ENCODE measurements at regions not wholly inside any gene's neighbourhood (a gene's known extent, or its start where the extent isn't known, plus 50 kb on each side); places are given as distances from the start of the nearest gene placed in this dataset.

- Histone ChIP-seq H3K79me2 (ENCODE audit: insufficient read depth, low read length) (no peaks in the 10 kb centered on the region), H2BK15ac (ENCODE audit: low read depth, low read length) (no peak overlapping the region), H3K27me3 (ENCODE audit: insufficient read depth, low read length) (no peaks in the 10 kb centered on the region), H3K23ac (ENCODE audit: insufficient read length, low read depth, low read length) (no peak overlapping the region), H2BK20ac (ENCODE audit: low read depth, low read length, poor library complexity, severe bottlenecking) (no peak overlapping the region), H3K4me1 (ENCODE audit: insufficient read depth, low read length) (no peaks in the 10 kb centered on the region; the same call in 1 of the 2 replicates), H2BK5ac (ENCODE audit: insufficient read length, low read length) (no peak overlapping the region), H3T11ph (ENCODE audit: low read length) (no peak overlapping the region), H3K14ac (ENCODE audit: insufficient read depth, low read length) (no peak overlapping the region), H3K9ac (ENCODE audit: extremely low read depth, insufficient read length, low read length) (no peak overlapping the region), H3K4me2 (ENCODE audit: insufficient read depth, insufficient read length, low read length) (no peak overlapping the region), H3K9me3 (ENCODE audit: control insufficient read depth, low read depth, low read length) (no peaks in the 10 kb centered on the region), H4K91ac (ENCODE audit: insufficient read length, low read depth, low read length) (no peak overlapping the region), H3K56ac (ENCODE audit: insufficient read length, low read depth, low read length) (no peak overlapping the region), H4K8ac (replicated peaks; ENCODE audit: insufficient read length, low read depth, low read length) (no peak overlapping the region), H2AK5ac (ENCODE audit: insufficient read length, low read length) (no peak overlapping the region), H4K20me1 (ENCODE audit: control insufficient read depth, insufficient read depth, insufficient read length) (no peaks in the 10 kb centered on the region), H3K18ac (ENCODE audit: insufficient read length, low read depth, low read length) (no peak overlapping the region), H3K23me2 (ENCODE audit: insufficient read length, low read depth, low read length, poor library complexity, severe bottlenecking) (no peaks in the 10 kb centered on the region), H2BK120ac (ENCODE audit: low read depth, low read length, poor library complexity, severe bottlenecking) (no peak overlapping the region), H3K27ac (ENCODE audit: insufficient read length, low read depth, low read length) (no peak overlapping the region), H2AFZ (ENCODE audit: low read length) (no peak overlapping the region), H2BK12ac (ENCODE audit: insufficient read length, low read depth, low read length) (no peak overlapping the region), H3K79me1 (ENCODE audit: insufficient read depth, low read depth, low read length, poor library complexity, severe bottlenecking) (no peaks in the 10 kb centered on the region), H3K4ac (ENCODE audit: low read depth, low read length) (no peak overlapping the region), H4K5ac (ENCODE audit: insufficient read length, low read depth, low read length) (no peak overlapping the region)
- no peak for TF ChIP-seq CTCF (conservative IDR thresholded peaks at IDR 0.05)
- no peak for DNase-seq
- Mint-ChIP-seq H3K27me3 (ENCODE audit: low read depth) (no peaks in the 10 kb centered on the region), H3K36me3 (ENCODE audit: insufficient read depth in 1 of 3, low read depth in 3 of 3) (no peaks in the 10 kb centered on the region), H3K4me1 (no peaks in the 10 kb centered on the region), H3K4me3 (no peak overlapping the region), H3K9me3 (no peaks in the 10 kb centered on the region), H3K27ac (no peak overlapping the region)
- WGBS (ENCODE audit: extremely low coverage, insufficient read length, low lambda C conversion rate): no CpG with 5 or more reads among the region's 1 CpG
These were observed 621.2 kb downstream of the MBD2 start for GRCh38 chr18:53603276-53603675.

All from H9 (cell line).